D721Med (cell line): ENCODE measurements at regions not wholly inside any gene's neighbourhood (a gene's known extent, or its start where the extent isn't known, plus 50 kb on each side); places are given as distances from the start of the nearest gene placed in this dataset.
A peak's percentile ranks its signal among the peaks of the same experiment; 100 is the strongest.

Experiments used
- DNase-seq: peaks from one replicate; pipeline ENCODE4 v3.0.0; 2011; ENCODE audit warnings: low spot score; ENCODE audit not compliant: insufficient read length
- FAIRE-seq: peaks from 2 replicates; lab custom pipeline; 2011; peaks lifted over from hg19 to GRCh38; lab: Jason Lieb, UNC
- CTCF ChIP-seq: IDR thresholded peaks from 2 replicates; pipeline ENCODE4 v1.5.1; 2012; ENCODE audit warnings: mild to moderate bottlenecking, control low read depth; ENCODE audit not compliant: insufficient read depth; ENCODE audit errors: missing control alignments

GRCh38 chr10:111745982-111746381 lies 437.6 kb downstream of the GPAM start:
- DNase-seq (no peak), FAIRE-seq (no peak)
- TF ChIP-seq CTCF: no peak

- no peak for FAIRE-seq
- TF ChIP-seq CTCF: no peak
- no peak for DNase-seq
Observed at GRCh38 chr10:111747751-111748150, 435.8 kb downstream of the GPAM start.

GRCh38 chr10:111748184-111748583 lies 435.4 kb downstream of the GPAM start:
- no peak for TF ChIP-seq CTCF
- DNase-seq: no peak
- FAIRE-seq: no peak

GRCh38 chr10:111750165-111750849 lies 433.3 kb downstream of the GPAM start:
- no peak for FAIRE-seq
- no peak for TF ChIP-seq CTCF

GRCh38 chr10:111756217-111757061 lies 427.1 kb downstream of the GPAM start:
- no peak for FAIRE-seq
- no peak for DNase-seq
- TF ChIP-seq CTCF: peak; percentile 67

More at GRCh38 chr10:111750165-111750849, 433.3 kb downstream of the GPAM start:
- no peak for DNase-seq

- no peak for TF ChIP-seq CTCF
- DNase-seq: no peak
- no peak for FAIRE-seq
Observed at GRCh38 chr10:111758593-111758992, 425.0 kb downstream of the GPAM start.
